ENCODE measurements at regions not wholly inside any gene's neighbourhood (a gene's known extent, or its start where the extent isn't known, plus 50 kb on each side); places are given as distances from the start of the nearest gene placed in this dataset.

GRCh38 chr4:126959056-126959745, 673.6 kb upstream of the INTU start:
- TF ChIP-seq CTCF (IDR thresholded peaks at IDR 0.05) (no peak), EZH2 (IDR thresholded peaks at IDR 0.05; ENCODE audit: borderline replicate concordance, insufficient read depth, low read depth, low read length, poor library complexity, severe bottlenecking) (no peak)

Data from B cell (primary cell).